Mesothelial cell of epicardium (in vitro differentiated cells): ENCODE measurements at regions not wholly inside any gene's neighbourhood (a gene's known extent, or its start where the extent isn't known, plus 50 kb on each side); places are given as distances from the start of the nearest gene placed in this dataset.
A peak's percentile ranks its signal among the peaks of the same experiment; 100 is the strongest.
"Not testable (repeated sequence)": the region's sequence is repeated elsewhere in the genome, so short reads cannot be mapped to it uniquely, and the experiment has no call there.

Experiments
- DNase-seq, 2 experiments: peaks; one replicate each; pipeline ENCODE4 v3.0.0; 2021; ENCODE audit warnings: low spot score in 2 of 2; ENCODE audit not compliant: unreplicated experiment in 2 of 2
- H3K27ac Mint-ChIP-seq: 2 replicates; pipeline ENCODE4 v1.8.0; 2021; ENCODE audit warnings: mixed read lengths
- H3K27me3 Mint-ChIP-seq: 2 replicates; pipeline ENCODE4 v1.8.0; 2021; ENCODE audit warnings: low read depth, mixed read lengths
- H3K36me3 Mint-ChIP-seq: 2 replicates; pipeline ENCODE4 v1.8.0; 2021; ENCODE audit warnings: mixed read lengths
- H3K4me1 Mint-ChIP-seq: 2 replicates; pipeline ENCODE4 v1.8.0; 2021; ENCODE audit warnings: mixed read lengths
- H3K4me3 Mint-ChIP-seq: 2 replicates; pipeline ENCODE4 v1.8.0; 2021; ENCODE audit warnings: mild to moderate bottlenecking, moderate library complexity, mixed read lengths
- H3K9me3 Mint-ChIP-seq: 2 replicates; pipeline ENCODE4 v1.8.0; 2021; ENCODE audit warnings: mixed read lengths

- not testable (repeated sequence) for DNase-seq, H3K4me1 Mint-ChIP-seq, H3K27ac Mint-ChIP-seq, H3K27me3 Mint-ChIP-seq, H3K9me3 Mint-ChIP-seq, H3K36me3 Mint-ChIP-seq, H3K4me3 Mint-ChIP-seq
Measured at GRCh38 chr1:149369081-149369480, 105.8 kb upstream of the NBPF19 start.

GRCh38 chr1:149371955-149372354 lies 102.9 kb upstream of the NBPF19 start:
- not testable (repeated sequence) for H3K27me3 Mint-ChIP-seq, H3K36me3 Mint-ChIP-seq, H3K4me3 Mint-ChIP-seq, H3K9me3 Mint-ChIP-seq, DNase-seq, H3K27ac Mint-ChIP-seq, H3K4me1 Mint-ChIP-seq

- H3K4me1 Mint-ChIP-seq, H3K4me3 Mint-ChIP-seq, H3K36me3 Mint-ChIP-seq, H3K9me3 Mint-ChIP-seq, DNase-seq, H3K27me3 Mint-ChIP-seq, H3K27ac Mint-ChIP-seq: not testable (repeated sequence)
Measured at GRCh38 chr1:149378462-149378861, 96.4 kb upstream of the NBPF19 start.

- H3K4me1 Mint-ChIP-seq, H3K9me3 Mint-ChIP-seq, H3K36me3 Mint-ChIP-seq, H3K27me3 Mint-ChIP-seq: not testable (repeated sequence)
- H3K27ac Mint-ChIP-seq, result peak overlapping the region; percentile 85
- peak overlapping the region; percentile 78 for H3K4me3 Mint-ChIP-seq
- DNase-seq, result peak; percentile 25 to 66
Measured at GRCh38 chr1:149390173-149390926, 84.5 kb upstream of the NBPF19 start.

- not testable (repeated sequence) for H3K27ac Mint-ChIP-seq, H3K27me3 Mint-ChIP-seq, DNase-seq, H3K36me3 Mint-ChIP-seq, H3K4me1 Mint-ChIP-seq, H3K4me3 Mint-ChIP-seq, H3K9me3 Mint-ChIP-seq
Measured at GRCh38 chr1:149390931-149391330, 83.9 kb upstream of the NBPF19 start.

GRCh38 chr1:149395802-149396201 lies 79.0 kb upstream of the NBPF19 start:
- not testable (repeated sequence) for H3K4me3 Mint-ChIP-seq, H3K36me3 Mint-ChIP-seq, H3K27me3 Mint-ChIP-seq, H3K27ac Mint-ChIP-seq, DNase-seq, H3K9me3 Mint-ChIP-seq
- H3K4me1 Mint-ChIP-seq, result peaks cover 14% of the 10 kb centered on the region

- not testable (repeated sequence) for H3K4me1 Mint-ChIP-seq, H3K4me3 Mint-ChIP-seq, DNase-seq, H3K27me3 Mint-ChIP-seq, H3K9me3 Mint-ChIP-seq, H3K36me3 Mint-ChIP-seq
- H3K27ac Mint-ChIP-seq, result peak overlapping the region; percentile 76
Measured at GRCh38 chr1:149398527-149398926, 76.3 kb upstream of the NBPF19 start.

- H3K9me3 Mint-ChIP-seq, H3K4me3 Mint-ChIP-seq, H3K27me3 Mint-ChIP-seq, DNase-seq, H3K27ac Mint-ChIP-seq, H3K36me3 Mint-ChIP-seq, H3K4me1 Mint-ChIP-seq: not testable (repeated sequence)
Measured at GRCh38 chr1:149408404-149408803, 66.4 kb upstream of the NBPF19 start.

GRCh38 chr1:149415373-149415772 lies 59.5 kb upstream of the NBPF19 start:
- H3K4me3 Mint-ChIP-seq, DNase-seq, H3K4me1 Mint-ChIP-seq: not testable (repeated sequence)

GRCh38 chr1:149418782-149419181 lies 56.1 kb upstream of the NBPF19 start:
- not testable (repeated sequence) for H3K27me3 Mint-ChIP-seq, H3K4me1 Mint-ChIP-seq, DNase-seq, H3K9me3 Mint-ChIP-seq, H3K36me3 Mint-ChIP-seq, H3K4me3 Mint-ChIP-seq
- H3K27ac Mint-ChIP-seq, result peak overlapping the region; percentile 39

More at GRCh38 chr1:149415373-149415772, 59.5 kb upstream of the NBPF19 start:
- not testable (repeated sequence) for H3K27me3 Mint-ChIP-seq, H3K36me3 Mint-ChIP-seq, H3K9me3 Mint-ChIP-seq, H3K27ac Mint-ChIP-seq

- H3K27me3 Mint-ChIP-seq, H3K9me3 Mint-ChIP-seq, H3K36me3 Mint-ChIP-seq, H3K4me3 Mint-ChIP-seq, H3K27ac Mint-ChIP-seq, H3K4me1 Mint-ChIP-seq, DNase-seq: not testable (repeated sequence)
Measured at GRCh38 chr1:149423122-149423521, 51.7 kb upstream of the NBPF19 start.
